Right cardiac atrium (tissue), 5 donors: ENCODE measurements at regions not wholly inside any gene's neighbourhood (a gene's known extent, or its start where the extent isn't known, plus 50 kb on each side); places are given as distances from the start of the nearest gene placed in this dataset.
A peak's percentile ranks its signal among the peaks of the same experiment; 100 is the strongest.

Experiments
- ATAC-seq, 2 donors: fragments of 200-7000 bp; cut with Tn5 transposase; one replicate each; pipeline versions ENCODE4 v1.8.0 to v1.9.1; 2020; ENCODE audit warnings: moderate library complexity in 2 of 2, mild to moderate bottlenecking in 1 of 2
- DNase-seq, 3 donors: peaks; one replicate each; pipeline ENCODE4 v3.0.0-alpha.2; 2020
- H3K27ac ChIP-seq: one replicate; pipeline ENCODE4 v1.5.1; 2013; ENCODE audit warnings: mild to moderate bottlenecking, low read length, control low read depth, moderate library complexity
- H3K27me3 ChIP-seq: one replicate; pipeline ENCODE4 v1.6.1; 2013; ENCODE audit not compliant: control insufficient read depth, insufficient read depth
- H3K4me1 ChIP-seq: one replicate; pipeline ENCODE4 v1.6.1; 2013; ENCODE audit warnings: low read length; ENCODE audit not compliant: control insufficient read depth, insufficient read depth
- H3K4me3 ChIP-seq: one replicate; pipeline ENCODE4 v1.5.1; 2013; ENCODE audit warnings: low read length, control low read depth
- H3K9me3 ChIP-seq: one replicate; pipeline ENCODE4 v1.6.1; 2013; ENCODE audit warnings: low read length; ENCODE audit not compliant: control insufficient read depth
- WGBS: extraction: QIAGEN DNeasy Blood & Tissue Kit; methylation state at CpG from one replicate; pipeline ENCODE4 v1.1.7; 2013; 5-methylcytosine and 5-hydroxymethylcytosine counted together
- intact Hi-C, 4 donors: fragments of 100-400 bp; cut with DNase I; formaldehyde crosslinking; loops; one replicate each; pipeline versions ENCODE4 v1.11.0 to v1.14.0; 2022 to 2023
- donor health status: healthy with polysubstance abuse.
- donor health status: DM: no; HTN: yes; CAD: no.
- donor health status: DM: no; HTN: no; CAD: no.
- donor health status: DM: no; HTN: yes; CAD: no; lungs with severe emphysema.
- donor health status: DM: yes; HTN: yes; CAD: no.

GRCh38 chr14:100389497-100390104 lies 66.5 kb downstream of the SLC25A47 start:
- H3K4me1 ChIP-seq = peaks cover 11% of the 10 kb centered on the region
- H3K27ac ChIP-seq = peak overlapping the region; percentile 46
- H3K27me3 ChIP-seq = no peaks in the 10 kb centered on the region
- DNase-seq (no peak), ATAC-seq (peak in 1 of 2 donors; percentile 33)
- intact Hi-C loops = loop anchor here in 2 of 4 donors (10.0 kb wide), 2 partner anchors 255 to 1235 kb away; no protein-coding TSS in a partner anchor
- WGBS = 67% methylated on average over 12 of the region's 12 CpGs
- no peaks in the 10 kb centered on the region for H3K9me3 ChIP-seq
- H3K4me3 ChIP-seq = no peak overlapping the region

- intact Hi-C loops = no loop called here
- Histone ChIP-seq H3K27me3 (no peaks in the 10 kb centered on the region), H3K27ac (no peak overlapping the region), H3K4me3 (no peak overlapping the region), H3K9me3 (no peaks in the 10 kb centered on the region), H3K4me1 (peaks cover 11% of the 10 kb centered on the region)
- 92% methylated on average over 15 of the region's 15 CpGs for WGBS
- DNase-seq (no peak), ATAC-seq (no peak)
These were observed 68.0 kb downstream of the SLC25A47 start for GRCh38 chr14:100391173-100391572.

GRCh38 chr14:100391724-100392123 lies 68.6 kb downstream of the SLC25A47 start:
- no peaks in the 10 kb centered on the region for H3K9me3 ChIP-seq
- peaks cover 11% of the 10 kb centered on the region for H3K4me1 ChIP-seq
- no peaks in the 10 kb centered on the region for H3K27me3 ChIP-seq
- intact Hi-C loops = no loop called here
- no peak overlapping the region for H3K4me3 ChIP-seq
- 77% methylated on average over 2 of the region's 2 CpGs for WGBS
- no peak overlapping the region for H3K27ac ChIP-seq
- no peak for ATAC-seq
- no peak for DNase-seq

- DNase-seq (no peak), ATAC-seq (no peak)
- no peak overlapping the region for H3K27ac ChIP-seq
- H3K27me3 ChIP-seq = no peaks in the 10 kb centered on the region
- no peak overlapping the region for H3K4me3 ChIP-seq
- peaks cover 11% of the 10 kb centered on the region for H3K4me1 ChIP-seq
- WGBS = 81% methylated on average over 11 of the region's 11 CpGs
- no peaks in the 10 kb centered on the region for H3K9me3 ChIP-seq
- intact Hi-C loops = no loop called here
These were observed 69.2 kb downstream of the SLC25A47 start for GRCh38 chr14:100392356-100392755.

- peaks cover 11% of the 10 kb centered on the region for H3K4me1 ChIP-seq
- H3K4me3 ChIP-seq = no peak overlapping the region
- ATAC-seq (no peak), DNase-seq (no peak)
- intact Hi-C loops = no loop called here
- no peaks in the 10 kb centered on the region for H3K9me3 ChIP-seq
- no peak overlapping the region for H3K27ac ChIP-seq
- WGBS = 92% methylated on average over 10 of the region's 10 CpGs
- H3K27me3 ChIP-seq = no peaks in the 10 kb centered on the region
These were observed 70.2 kb downstream of the SLC25A47 start for GRCh38 chr14:100393362-100393761.

- DNase-seq (no peak), ATAC-seq (no peak)
- no peaks in the 10 kb centered on the region for H3K9me3 ChIP-seq
- WGBS = 90% methylated on average over 11 of the region's 11 CpGs
- H3K4me1 ChIP-seq = peaks cover 9% of the 10 kb centered on the region
- intact Hi-C loops = no loop called here
- no peak overlapping the region for H3K4me3 ChIP-seq
- no peak overlapping the region for H3K27ac ChIP-seq
- no peaks in the 10 kb centered on the region for H3K27me3 ChIP-seq
These were observed 71.0 kb downstream of the SLC25A47 start for GRCh38 chr14:100393906-100394732.

- no peaks in the 10 kb centered on the region for H3K9me3 ChIP-seq
- intact Hi-C loops = no loop called here
- H3K27ac ChIP-seq = no peak overlapping the region
- WGBS = 91% methylated on average over 14 of the region's 14 CpGs
- DNase-seq (no peak), ATAC-seq (no peak)
- peaks cover 4% of the 10 kb centered on the region for H3K4me1 ChIP-seq
- H3K4me3 ChIP-seq = no peak overlapping the region
- no peaks in the 10 kb centered on the region for H3K27me3 ChIP-seq
These were observed 71.9 kb downstream of the SLC25A47 start for GRCh38 chr14:100394886-100395672.

- intact Hi-C loops = no loop called here
- H3K9me3 ChIP-seq = no peaks in the 10 kb centered on the region
- no peaks in the 10 kb centered on the region for H3K27me3 ChIP-seq
- no peak for ATAC-seq
- WGBS = 97% methylated on average over 7 of the region's 7 CpGs
- no peak overlapping the region for H3K4me3 ChIP-seq
- no peak overlapping the region for H3K27ac ChIP-seq
- H3K4me1 ChIP-seq = no peaks in the 10 kb centered on the region
- DNase-seq = no peak
These were observed 73.2 kb downstream of the SLC25A47 start for GRCh38 chr14:100396266-100396795.

- ATAC-seq (no peak), DNase-seq (no peak)
- H3K4me1 ChIP-seq = no peaks in the 10 kb centered on the region
- 91% methylated on average over 8 of the region's 8 CpGs for WGBS
- H3K9me3 ChIP-seq = no peaks in the 10 kb centered on the region
- H3K4me3 ChIP-seq = no peak overlapping the region
- H3K27me3 ChIP-seq = no peaks in the 10 kb centered on the region
- no peak overlapping the region for H3K27ac ChIP-seq
- intact Hi-C loops = no loop called here
These were observed 73.9 kb downstream of the SLC25A47 start for GRCh38 chr14:100397005-100397404.

- no peak for ATAC-seq
- H3K4me3 ChIP-seq = no peak overlapping the region
- H3K27me3 ChIP-seq = no peaks in the 10 kb centered on the region
- no peak for DNase-seq
- 94% methylated on average over 6 of the region's 6 CpGs for WGBS
- intact Hi-C loops = no loop called here
- no peaks in the 10 kb centered on the region for H3K9me3 ChIP-seq
- H3K27ac ChIP-seq = no peak overlapping the region
- peaks cover 2% of the 10 kb centered on the region for H3K4me1 ChIP-seq
These were observed 74.9 kb downstream of the SLC25A47 start for GRCh38 chr14:100398044-100398443.
